GM19324 (cell line): ENCODE measurements at regions not wholly inside any gene's neighbourhood (a gene's known extent, or its start where the extent isn't known, plus 50 kb on each side); places are given as distances from the start of the nearest gene placed in this dataset.
"Not testable (repeated sequence)": the region's sequence is repeated elsewhere in the genome, so short reads cannot be mapped to it uniquely, and the experiment has no call there.

ENCODE experiments used
- ATAC-seq: cut with Tn5 transposase; IDR thresholded peaks from one replicate; pipeline ENCODE4 v1.9.1; 2021; ENCODE audit warnings: mild to moderate bottlenecking, moderate library complexity; ENCODE audit not compliant: unreplicated experiment, low FRiP score

- no peak for ATAC-seq
Measured at GRCh38 chr16:86854626-86855294, 276.4 kb downstream of the FOXL1 start.

- no peak for ATAC-seq
Measured at GRCh38 chr16:86856946-86857586, 278.7 kb downstream of the FOXL1 start.

GRCh38 chr16:86857807-86858206 is 279.5 kb downstream of the FOXL1 start:
- ATAC-seq: no peak

- ATAC-seq: no peak
Measured at GRCh38 chr16:86858501-86858900, 280.2 kb downstream of the FOXL1 start.

- not testable (repeated sequence) for ATAC-seq
Measured at GRCh38 chr16:86861270-86861858, 283.0 kb downstream of the FOXL1 start.

GRCh38 chr16:86862595-86863280 is 284.4 kb downstream of the FOXL1 start:
- ATAC-seq: no peak

- ATAC-seq: no peak
Measured at GRCh38 chr16:86863609-86864008, 285.3 kb downstream of the FOXL1 start.

- ATAC-seq: no peak
Measured at GRCh38 chr16:86864586-86864985, 286.2 kb downstream of the FOXL1 start.

GRCh38 chr16:86865851-86866662 is 287.7 kb downstream of the FOXL1 start:
- ATAC-seq: no peak

GRCh38 chr16:86866986-86867722 is 288.8 kb downstream of the FOXL1 start:
- ATAC-seq: no peak

- ATAC-seq: no peak
Measured at GRCh38 chr16:86868070-86868469, 289.7 kb downstream of the FOXL1 start.

GRCh38 chr16:86868786-86869185 is 290.4 kb downstream of the FOXL1 start:
- no peak for ATAC-seq

- ATAC-seq: no peak
Measured at GRCh38 chr16:86869288-86870022, 291.1 kb downstream of the FOXL1 start.

- ATAC-seq: no peak
Measured at GRCh38 chr16:86870380-86870779, 292.0 kb downstream of the FOXL1 start.

- no peak for ATAC-seq
Measured at GRCh38 chr16:86872131-86872530, 293.8 kb downstream of the FOXL1 start.

GRCh38 chr16:86872833-86873232 is 294.5 kb downstream of the FOXL1 start:
- ATAC-seq: no peak

GRCh38 chr16:86874141-86874540 is 295.8 kb downstream of the FOXL1 start:
- ATAC-seq: no peak

GRCh38 chr16:86876499-86876898 is 298.1 kb downstream of the FOXL1 start:
- ATAC-seq: no peak

- no peak for ATAC-seq
Measured at GRCh38 chr16:86877108-86877507, 298.8 kb downstream of the FOXL1 start.
